Activated CD8-positive, alpha-beta memory T cell treated with anti-CD3 and anti-CD28 coated beads, Interleukin-2, amount 50 U/mL, for 48 hours (primary cell): ENCODE measurements at regions not wholly inside any gene's neighbourhood (a gene's known extent, or its start where the extent isn't known, plus 50 kb on each side); places are given as distances from the start of the nearest gene placed in this dataset.

ENCODE experiments used
- DNase-seq: peaks from one replicate; pipeline ENCODE4 v3.0.0-alpha.2; 2020

DNA sequence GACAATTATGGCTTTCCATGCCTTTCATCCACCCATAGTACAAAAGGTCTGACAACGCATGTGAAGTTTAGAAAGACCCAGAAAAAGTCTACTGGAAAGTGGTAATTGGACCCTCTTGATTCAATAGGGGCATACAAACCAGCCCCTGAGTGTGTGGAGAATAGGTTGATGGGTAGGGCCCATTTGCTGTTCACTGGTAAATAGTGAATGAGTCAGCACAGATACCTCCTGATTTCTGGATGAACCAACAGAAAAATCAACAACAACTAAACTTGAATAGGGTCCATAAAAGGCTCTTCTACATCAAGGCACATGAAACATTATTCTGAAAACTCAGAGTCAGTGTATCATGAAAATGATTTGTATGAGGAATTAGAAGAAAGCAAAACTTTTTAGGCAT is 235.4 kb upstream of the SLC35B3 start:
- no peak for DNase-seq

DNA sequence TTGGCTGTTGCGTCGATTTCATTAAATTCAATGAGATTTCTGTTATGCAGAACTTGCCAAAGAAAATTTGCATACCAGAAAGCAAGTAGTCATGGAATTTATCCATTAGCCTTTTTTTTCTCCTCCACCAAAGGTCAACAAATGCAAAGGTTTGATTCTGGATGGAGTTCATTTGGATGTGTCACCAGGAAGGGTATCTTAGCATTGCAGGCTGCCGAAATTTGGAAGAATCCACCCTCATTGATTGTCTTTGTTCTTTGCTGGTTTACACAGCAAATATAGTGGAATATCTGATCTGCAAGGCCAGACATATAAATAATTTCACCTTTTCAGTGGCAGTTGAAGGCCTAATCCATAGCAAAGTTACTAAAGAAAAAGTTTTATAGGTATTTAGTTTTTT is 229.4 kb upstream of the SLC35B3 start:
- no peak for DNase-seq

DNA sequence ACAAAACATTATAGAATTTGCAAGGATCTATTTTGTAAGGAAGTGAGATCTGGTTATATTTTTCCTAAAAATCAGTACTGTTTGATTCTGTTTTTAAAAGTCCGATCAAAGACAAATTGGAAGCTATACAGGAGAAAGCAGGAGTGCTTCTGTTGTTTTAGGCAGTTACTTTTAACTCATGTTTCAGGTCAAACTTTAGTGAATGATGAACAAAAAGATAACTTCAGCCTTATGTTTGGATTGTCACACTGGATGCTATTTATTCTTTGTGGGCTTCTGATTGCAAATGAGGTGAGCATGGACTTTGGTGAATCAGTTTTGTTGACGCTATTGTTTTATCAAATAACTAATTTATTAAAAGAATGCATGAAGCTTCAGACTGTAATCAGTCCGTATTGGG is 228.7 kb upstream of the SLC35B3 start:
- no peak for DNase-seq

GRCh38 chr6:8659404-8660189 is 224.3 kb upstream of the SLC35B3 start:
- DNase-seq, result no peak

GRCh38 chr6:8658416-8658815 is 223.1 kb upstream of the SLC35B3 start:
- DNase-seq, result no peak

DNA sequence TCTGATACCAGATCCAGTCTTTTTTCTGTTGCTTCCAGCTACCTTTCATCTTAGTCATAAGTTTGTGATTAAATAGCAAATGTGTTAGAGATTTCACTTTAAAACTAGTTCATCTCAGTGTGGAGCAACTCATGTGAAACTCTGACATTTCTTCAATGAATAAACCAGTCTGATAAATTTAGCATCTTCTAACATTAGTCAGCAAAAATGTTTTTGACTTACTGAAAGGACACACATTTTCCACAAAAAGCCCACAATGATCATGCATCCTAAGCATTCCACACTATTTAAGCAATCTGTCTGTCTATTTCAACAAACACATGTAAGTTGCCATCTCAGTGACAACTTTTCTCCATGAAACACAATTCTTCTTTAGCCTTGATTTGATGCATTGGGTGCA is 222.2 kb upstream of the SLC35B3 start:
- DNase-seq, result no peak

DNA sequence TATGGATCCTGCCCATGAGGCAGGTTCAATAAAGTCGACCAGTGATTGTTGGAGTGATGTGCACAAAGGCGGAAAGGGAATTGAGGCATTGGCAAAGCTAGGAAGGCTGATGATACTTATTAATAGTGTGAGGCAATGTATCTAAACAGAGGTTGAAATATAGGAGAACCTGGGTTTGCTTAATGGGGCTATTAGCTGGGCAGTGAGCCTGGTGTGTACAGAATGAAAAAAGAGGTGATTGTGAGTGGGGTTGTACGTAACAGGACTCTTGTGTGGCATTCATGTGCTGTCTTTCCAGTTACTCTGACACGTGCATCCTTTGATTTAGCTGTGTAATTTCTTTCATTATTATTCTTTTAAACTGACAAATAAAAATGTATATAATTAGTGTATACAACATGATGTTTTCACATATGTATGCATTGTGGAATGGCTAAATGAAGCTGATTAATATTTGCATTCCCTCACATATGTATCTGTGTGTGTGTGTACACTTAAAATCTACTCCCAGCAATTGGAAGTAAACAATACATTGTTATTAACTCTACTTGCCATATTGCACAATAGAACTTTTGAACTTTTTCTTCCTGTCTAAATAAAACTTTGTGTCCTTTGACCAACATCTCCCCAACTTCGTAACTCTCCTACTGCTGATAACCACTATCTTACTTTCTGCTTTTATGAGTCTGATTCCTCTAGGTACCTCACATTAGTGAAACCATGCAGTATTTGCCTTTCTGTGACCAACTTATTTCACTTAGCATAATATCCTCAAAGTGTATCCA is 220.5 kb upstream of the SLC35B3 start:
- DNase-seq, result no peak

- DNase-seq, result no peak
These were observed 217.4 kb upstream of the SLC35B3 start for GRCh38 chr6:8652710-8653109.

DNA sequence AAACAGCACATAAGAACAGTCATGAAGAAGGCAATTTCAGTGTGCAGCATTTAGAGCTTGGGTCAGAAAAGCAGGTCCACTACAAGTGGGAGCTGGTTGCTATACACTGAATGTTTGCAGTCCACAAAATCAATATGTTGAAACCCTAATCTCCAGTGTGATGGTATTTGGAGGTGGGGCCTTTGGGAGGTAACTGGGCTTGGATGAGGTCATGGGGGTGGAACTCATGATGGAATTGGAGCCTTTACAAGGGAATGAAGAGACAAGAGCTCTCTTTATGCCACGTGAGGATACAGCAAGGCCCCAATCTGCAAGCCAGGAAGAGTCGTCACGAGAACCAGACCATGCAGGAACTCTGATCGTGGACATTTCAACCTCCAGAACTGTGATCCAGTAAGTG is 216.7 kb upstream of the SLC35B3 start:
- no peak for DNase-seq

DNA sequence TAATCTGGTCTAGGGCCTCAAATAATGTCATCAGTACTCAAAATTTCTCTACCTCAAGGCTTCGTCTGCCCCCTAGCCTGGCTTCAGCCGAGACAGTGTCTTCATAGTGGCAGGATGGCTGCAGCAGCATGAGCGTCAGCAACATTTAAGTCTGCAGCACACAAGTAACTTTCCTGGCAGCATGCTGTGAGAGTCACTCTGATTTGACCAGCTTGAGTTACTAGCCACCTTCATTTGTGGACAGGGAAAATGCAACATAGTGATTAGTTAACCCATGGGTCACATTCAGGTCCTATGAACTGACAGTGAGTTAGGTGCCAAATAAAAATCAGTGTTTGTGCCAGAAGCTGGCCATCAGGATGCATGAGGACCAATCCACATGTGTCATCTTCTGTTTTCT is 209.9 kb upstream of the SLC35B3 start:
- no peak for DNase-seq

GRCh38 chr6:8644306-8644705 is 209.0 kb upstream of the SLC35B3 start:
- no peak for DNase-seq

DNA sequence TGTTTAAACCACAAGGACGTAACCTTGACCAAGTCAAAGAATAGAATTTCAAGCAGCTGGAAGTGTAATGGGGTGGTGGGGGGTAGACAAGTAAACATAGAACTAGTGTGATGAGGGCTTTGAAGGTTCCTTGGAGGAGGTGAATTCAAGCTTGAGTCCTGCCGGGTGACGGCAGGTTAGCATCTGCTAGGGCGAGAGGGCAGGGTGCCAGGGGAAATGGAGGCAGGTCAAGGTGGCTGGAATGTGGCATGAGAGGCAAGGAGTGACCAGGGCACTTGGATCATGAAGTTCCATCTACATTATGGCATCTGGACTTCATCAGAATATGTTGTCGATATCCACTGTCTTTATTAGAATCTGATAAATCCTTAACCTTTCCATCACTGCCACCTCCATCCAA is 207.5 kb upstream of the SLC35B3 start:
- DNase-seq, result no peak

GRCh38 chr6:8642131-8642530 is 206.8 kb upstream of the SLC35B3 start:
- DNase-seq, result no peak

DNA sequence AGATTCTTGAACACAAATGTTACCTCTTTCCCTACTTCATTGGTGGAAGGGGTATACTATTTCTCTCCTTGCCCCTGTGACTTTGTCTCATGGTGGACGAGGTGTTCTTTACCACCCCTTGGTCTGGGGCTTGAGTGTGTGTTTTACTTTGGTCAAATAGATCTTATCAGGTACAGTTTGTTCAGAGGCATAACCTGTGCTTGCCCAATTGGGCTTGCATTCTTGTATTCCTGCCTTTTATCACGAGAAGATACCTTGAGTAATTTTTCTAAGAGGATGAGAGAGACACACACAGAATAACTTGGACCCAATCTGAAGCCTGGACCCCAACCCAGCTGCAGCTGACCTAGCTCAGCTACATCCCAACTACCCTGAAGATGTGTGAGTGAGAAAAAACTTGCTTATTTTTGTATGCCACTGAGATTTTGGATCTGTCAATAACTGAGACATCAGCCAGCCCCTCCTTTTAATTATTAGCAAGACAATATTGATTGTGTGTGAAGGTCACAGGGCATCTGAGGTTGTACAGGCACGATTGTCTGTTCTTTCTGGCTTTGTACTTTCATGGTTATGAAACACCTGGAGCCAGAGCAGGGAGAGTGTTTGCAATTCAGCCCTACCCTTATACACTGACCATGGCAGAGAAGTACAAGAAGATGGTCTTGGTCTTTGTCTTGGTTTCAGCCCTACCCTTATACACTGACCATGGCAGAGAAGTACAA is 204.7 kb upstream of the SLC35B3 start:
- no peak for DNase-seq

DNA sequence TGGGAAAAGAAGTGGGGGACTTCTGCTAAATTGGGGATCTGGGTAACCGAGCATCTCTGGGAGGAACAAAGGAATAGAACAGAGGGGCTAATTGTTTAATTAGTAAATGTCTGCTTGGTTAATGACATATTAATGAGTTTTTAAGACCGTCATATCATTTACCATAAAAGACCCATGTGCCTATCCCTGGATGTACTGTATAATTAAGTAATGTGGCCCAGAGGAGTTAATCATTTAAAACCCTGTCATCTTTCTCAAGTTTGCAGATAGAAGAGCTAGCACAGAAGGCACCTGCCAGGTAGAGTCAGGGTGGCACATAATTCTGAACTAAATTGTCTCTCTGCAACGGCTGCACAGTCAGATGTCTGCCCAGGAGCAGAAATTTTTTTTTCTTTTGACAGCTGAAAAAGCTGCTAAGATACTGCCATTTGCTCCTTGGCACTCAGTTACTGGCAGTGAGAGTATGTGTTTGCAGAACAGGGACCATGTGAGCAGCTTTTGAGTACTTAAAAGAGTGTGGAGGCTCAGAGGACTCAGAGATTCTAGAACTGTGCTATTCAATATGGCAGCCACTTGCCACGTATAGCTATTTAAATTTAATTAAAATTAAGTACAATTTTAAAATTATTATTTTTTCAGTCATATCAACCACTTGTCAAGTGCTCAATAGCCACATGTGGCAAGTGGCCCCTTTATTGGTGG is 202.7 kb upstream of the SLC35B3 start:
- no peak for DNase-seq

GRCh38 chr6:8633762-8634161 is 198.4 kb upstream of the SLC35B3 start:
- DNase-seq, result no peak

DNA sequence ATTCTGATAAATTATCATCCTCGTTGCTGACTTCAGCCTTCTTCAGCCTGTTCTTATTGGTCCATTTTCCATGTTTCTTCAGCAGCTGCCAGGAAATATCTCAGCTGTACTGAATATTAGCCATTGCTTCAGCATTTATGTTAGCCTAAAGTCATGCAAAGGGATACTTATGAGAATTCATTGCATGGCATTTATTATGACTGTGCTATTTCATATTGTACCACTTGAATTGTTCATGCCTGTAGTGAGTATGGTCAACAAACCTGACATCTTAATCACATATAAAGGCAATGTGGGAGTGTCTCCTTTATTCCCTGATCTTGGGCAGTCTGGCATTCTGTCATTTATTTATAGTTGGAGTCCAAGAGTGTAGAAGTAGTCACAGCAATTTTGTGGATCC is 193.4 kb upstream of the SLC35B3 start:
- no peak for DNase-seq

- DNase-seq, result no peak
These were observed 192.7 kb upstream of the SLC35B3 start for GRCh38 chr6:8628063-8628462.

GRCh38 chr6:8627085-8627861 is 191.9 kb upstream of the SLC35B3 start:
- DNase-seq, result no peak

DNA sequence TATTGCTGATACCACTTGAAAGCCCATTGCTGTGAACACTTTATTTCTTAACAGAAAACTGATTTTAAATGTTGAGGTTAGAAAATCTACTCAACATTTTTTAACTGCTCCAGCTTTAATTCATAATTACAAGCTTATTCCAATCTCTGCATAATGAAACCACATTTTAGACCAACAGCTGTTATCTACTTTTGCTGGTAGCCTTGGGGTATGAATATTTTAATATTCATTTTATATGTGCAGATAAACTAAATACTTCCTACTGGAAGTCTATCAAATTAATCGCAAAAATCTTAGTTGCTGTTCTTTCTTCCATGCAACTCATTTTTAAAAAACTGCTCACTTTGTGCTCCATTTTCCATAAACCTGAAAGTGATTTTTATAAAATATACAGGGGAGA is 189.3 kb upstream of the SLC35B3 start:
- no peak for DNase-seq

GRCh38 chr6:8623441-8623840 is 188.1 kb upstream of the SLC35B3 start:
- DNase-seq, result no peak

DNA sequence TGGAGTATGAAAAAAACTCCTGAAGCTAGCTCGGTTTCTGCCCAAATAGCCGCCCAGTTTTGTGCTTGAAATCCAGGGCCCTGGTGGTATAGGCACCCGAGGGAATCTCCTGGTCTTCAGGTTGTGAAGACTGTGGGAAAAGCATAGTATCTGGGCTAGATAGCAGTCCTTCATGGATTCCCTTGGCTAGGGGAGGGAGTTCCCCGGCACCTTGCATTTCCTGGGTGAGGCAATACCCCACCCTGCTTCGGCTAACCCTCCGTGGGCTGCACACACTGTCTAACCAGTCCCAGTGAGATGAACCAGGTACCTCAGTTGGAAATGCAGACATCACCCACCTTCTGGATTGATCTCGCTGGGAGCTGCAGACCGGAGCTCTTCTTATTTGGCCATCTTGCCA is 184.5 kb upstream of the SLC35B3 start:
- no peak for DNase-seq
